SW 1271 (cell line): ENCODE measurements at regions not wholly inside any gene's neighbourhood (a gene's known extent, or its start where the extent isn't known, plus 50 kb on each side); places are given as distances from the start of the nearest gene placed in this dataset.

Experiments used
- DNase-seq, 2 experiments: peaks; one replicate each; lab custom pipeline; 2025; lab: John Stamatoyannopoulos, UW

DNA sequence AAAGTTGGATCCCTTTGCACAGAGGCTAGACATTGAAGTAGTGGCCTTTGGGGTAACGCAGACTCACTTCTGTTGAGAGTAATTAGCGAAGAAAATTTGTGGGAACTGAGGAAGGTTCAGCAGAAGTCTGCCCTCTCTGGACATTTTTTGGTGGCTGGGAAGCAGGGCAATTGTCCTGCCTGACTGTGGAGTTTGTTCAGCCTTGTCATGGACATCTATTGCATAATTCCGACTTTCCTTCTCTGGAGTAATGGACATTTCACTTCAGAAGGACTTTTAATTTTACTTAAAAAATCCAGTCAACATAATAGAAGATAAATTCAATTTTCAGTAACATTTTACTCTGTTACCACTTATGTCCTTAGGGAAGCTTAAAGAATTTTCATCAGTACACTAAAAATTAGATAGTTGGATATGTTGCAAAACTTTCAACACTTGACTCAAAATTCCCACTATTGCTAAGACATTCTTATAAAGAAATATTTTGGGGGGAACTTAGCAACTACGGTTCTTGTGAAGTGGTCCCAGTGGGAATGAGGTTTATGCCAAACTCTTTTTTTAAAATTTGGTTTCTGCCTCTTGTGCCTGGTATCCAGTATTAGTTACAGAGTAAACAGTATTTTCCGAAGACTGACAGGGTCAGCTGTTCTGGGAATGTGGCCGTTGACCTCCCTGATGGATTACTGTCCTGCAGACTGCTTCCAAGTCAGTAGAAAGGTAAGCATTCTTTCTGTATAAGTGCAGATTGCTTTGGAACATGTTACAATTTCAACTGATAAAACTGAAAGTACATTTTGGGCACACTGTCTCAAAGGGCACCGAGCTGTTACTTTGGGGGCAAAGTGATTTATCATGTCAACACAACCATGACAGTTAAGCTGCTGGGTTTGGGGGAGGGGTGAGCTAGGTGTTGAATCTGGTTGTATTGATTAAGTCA lies 100.6 kb upstream of the MLIP start:
- no peak for DNase-seq

DNA sequence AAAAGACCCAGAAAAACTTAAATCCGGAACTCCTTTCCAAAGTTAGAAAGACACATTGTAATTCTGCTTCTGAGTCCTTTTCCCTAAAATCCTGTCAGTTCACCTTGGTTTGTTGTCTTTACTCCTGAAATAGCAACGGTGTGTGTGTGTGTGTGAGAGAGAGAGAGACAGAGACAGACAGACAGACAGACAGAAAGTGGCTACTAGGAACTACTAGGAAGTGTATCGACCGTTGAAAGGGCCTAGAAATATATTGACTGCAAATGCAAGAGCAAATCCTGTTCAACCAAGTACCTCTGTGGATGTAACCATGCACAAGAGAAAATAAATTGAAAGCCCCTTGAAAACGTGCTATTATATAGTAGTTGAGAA lies 100.0 kb upstream of the MLIP start:
- DNase-seq: no peak

DNA sequence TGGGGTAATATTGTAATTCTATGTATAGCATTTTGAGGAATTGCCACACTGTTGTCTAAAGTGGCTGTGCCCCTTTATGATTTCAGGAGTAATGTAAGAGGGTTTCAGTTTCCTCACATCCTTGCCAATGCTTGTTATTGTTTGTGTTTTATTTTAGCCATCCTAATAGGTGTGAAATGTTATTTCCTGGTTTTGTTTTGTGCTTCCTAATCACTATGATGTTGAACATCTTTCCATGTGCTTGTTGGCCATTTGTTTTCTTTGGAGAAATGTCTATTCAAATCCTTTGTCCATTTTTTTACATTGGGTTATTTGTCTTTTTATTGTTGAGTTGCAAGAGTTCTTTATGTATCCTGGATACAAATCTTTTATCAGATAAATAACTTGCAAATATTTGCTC lies 97.3 kb upstream of the MLIP start:
- no peak for DNase-seq

DNA sequence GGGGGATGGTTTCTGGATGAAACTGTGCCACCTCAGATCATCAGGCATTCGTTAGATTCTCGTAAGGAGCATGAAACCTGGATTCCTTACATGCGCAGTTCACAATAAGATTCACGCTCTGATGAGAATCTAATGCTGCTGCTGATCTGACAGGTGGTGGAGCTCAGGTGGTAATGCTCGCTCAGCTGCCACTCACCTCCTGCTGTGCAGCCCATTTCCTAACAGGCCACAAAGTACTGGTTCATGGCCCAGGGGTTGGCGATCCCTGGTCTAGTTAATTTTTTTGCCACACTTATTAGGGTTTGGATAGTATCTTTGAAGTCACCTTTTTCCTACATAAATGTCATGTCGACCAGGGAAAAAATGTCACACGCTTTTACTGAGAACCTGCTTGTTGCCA lies 96.8 kb upstream of the MLIP start:
- no peak for DNase-seq

DNA sequence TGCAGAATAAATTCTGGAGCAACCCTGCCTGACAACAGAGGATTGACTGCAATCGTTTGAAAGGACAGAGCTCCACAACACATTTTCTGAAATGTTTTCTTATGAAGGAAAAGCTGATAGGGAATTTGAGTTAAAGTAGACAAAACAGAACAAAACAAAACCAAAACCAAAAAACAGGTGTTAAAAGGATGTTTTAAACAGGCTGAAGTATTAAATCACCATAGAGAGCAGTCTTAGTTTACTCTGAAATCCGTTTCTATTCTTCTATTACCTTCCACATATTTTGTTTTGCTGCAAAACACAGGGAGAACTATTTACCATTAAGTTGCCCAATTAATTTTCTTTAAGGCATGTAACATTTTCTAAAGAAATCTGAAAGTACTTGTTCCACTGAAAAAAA lies 93.4 kb upstream of the MLIP start:
- no peak for DNase-seq

DNA sequence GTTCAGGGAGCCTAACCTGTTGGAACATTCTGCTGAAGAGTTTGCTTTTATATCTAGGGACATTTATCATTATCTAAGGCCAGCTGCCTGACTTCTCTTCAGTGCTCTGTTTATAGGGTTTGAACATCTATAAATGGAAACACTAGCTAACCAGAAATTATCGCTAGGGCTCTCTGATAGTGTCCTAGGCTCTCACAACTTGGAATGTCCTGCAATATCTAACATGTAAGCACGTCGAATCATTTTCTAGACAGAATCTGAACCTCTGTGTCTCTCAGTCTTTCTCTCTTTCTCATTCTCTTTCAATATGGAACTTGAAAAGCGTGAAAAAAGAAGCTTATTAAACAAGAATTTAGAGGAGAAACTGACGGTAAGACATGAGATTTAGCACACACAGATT lies 92.5 kb upstream of the MLIP start:
- DNase-seq: no peak

DNA sequence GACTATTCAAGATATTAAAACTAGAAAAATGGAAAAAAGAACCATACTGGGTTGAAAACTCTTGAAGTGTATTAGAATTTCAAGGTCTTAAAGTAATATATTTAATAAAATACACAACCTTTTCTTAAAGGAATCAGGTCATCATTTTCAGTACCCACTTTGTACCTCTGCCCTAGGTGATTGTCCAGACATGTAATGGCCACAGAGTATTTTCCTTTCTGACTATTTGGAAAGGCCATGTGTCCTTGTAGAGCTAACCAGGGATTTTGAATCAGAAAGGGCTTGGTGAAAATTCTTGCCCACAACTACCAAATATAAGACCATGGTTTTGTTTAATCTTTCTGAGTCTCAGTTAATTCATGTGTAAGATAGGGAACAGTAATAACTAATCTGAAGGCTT lies 91.4 kb upstream of the MLIP start:
- no peak for DNase-seq

DNA sequence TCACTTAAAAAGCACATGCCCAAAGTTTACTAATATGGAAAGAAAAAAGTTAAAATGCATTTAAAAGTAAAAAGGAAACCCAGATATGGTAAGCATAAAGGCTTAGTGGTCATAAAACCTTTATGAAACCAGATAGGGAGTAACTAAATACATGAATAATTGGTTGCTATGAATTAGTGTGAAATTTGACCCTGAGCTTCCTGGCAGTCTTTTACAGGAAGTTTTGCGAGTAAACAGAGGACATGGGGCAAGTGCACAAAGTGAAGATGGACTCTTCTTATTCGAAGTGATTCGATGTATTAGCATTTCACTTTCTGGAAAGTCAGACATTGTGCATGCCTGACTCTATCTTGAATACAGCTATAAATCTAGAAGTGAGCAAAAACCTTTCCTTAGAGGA lies 90.9 kb upstream of the MLIP start:
- no peak for DNase-seq

DNA sequence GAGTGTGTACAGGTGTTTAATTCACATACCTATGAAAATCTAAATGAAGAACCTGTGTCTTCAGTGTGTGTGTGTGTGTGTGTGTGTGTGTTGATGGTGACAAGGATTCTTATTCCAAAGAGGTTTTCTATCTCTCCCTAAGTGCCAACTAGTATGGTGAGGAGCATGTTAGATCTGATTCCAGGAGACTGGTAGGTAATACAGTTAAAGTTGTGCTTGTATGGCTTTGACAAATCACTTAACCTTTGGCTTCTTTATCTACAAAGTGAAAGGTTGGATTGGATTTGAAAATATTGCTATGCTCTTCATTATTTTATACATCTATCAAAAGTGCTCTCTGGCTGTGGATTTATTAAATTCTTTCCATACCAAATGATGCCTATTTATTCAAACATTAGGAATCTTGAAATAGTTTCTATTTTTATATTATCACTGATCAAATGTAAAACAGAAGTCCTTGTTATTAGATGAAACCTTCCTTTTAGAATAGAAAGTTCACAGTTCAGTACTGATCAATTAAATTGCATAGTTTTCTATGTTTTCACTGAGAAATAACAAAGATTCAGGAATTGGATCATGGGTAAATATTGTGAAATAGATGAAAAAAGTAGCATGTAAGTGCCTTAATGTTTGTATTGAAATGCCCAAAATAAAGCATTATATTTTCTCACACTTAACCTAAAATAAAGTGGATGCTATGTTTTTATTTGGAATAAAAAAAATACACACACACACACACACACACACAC lies 84.4 kb upstream of the MLIP start:
- DNase-seq: no peak

DNA sequence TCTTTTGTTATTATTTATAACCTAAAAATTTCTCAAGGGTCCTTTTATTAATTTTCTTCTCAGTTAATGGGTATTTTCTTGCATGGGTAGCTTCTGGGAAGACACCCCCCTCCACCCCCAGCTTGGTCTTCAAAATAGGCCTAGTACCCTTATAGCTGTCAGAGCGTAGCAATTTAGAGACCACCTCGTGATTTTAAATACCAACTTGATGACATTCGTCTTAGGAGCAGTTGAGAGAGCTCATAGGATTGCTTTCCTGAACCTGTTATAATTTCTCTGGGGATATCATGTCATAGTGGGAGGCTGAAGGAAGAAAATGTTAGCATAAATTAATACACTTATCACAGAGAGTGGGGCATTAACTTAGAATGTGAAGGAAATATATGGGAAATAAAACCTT lies 83.1 kb upstream of the MLIP start:
- no peak for DNase-seq

DNA sequence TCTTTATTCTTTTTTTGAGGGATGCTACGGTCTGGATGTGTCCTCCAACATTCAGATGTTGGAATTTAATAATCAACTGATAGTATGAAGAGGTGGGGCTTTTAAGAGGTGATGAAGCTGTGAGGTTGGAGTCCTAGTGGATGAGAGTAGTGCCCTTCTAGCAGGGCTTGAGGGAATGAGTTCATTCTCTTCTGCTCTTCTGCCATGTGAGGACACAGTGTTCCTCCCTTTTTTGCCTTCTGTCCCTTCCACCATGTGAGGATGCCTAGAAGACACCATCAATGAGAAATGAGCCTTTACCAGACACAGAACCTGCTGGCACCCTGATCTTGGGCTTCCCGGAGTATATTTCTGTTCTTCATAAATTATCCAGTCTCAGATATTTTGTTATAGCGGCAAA lies 82.1 kb upstream of the MLIP start:
- DNase-seq: no peak

DNA sequence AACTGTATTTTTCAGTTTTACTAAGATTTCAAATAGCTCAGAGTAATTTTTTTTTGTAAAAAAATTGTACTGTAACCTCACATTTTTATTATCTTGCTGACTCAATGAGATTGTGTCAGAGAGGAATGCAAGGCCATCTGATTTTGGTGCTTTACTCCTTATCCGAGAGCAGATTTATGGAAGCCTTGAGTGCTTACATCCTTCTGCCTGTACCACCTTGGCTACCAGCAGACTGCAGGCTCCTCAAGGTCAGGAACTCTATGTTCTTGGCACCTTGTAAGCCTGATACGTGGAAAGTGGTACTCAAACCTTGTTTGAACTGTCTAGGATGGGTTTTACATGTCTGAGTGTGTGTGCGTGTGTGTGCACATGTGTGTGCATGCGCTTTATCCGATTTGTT lies 80.1 kb upstream of the MLIP start:
- no peak for DNase-seq

DNA sequence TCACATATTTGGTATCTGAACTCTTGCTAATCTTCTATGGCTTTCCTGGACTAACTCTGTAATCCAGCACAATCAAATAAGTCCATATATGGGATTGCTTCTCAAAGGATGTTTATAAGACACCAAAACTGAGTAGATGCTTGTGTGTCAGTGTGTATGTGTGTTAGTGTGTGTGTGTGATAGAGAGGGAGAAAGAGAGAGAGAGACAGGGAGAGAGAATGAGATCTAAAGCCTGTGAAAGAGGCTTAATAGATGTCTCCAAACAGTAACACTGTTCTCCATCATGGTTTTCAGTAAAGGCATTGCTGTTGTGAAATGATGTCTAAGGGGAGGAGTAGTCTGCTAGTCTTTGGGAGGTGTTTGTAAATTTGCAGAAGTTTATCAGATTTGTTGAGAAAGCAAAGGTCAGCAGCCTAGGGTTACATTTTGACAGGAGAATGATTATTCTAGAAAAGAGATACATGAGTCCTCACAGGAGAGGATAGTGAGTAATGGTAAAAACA lies 73.9 kb upstream of the MLIP start:
- no peak for DNase-seq

DNA sequence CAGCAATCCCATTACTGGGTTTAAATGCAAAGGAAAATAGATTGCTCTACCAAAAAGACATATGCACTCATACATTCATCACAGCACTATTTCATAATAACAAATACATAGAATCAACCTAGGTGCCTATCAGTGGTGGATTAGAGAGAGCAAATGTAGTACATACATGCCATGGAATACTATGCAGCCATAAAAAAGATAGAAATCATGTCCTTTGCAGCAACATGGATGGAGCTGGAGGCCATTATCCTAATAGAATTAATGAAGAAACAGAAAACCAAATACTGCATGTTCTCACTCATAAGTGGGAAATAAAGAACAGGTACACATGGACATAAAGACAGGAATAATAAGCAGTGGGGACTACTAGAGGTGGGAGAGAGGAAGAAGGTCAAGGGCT lies 70.7 kb upstream of the MLIP start:
- DNase-seq: no peak

DNA sequence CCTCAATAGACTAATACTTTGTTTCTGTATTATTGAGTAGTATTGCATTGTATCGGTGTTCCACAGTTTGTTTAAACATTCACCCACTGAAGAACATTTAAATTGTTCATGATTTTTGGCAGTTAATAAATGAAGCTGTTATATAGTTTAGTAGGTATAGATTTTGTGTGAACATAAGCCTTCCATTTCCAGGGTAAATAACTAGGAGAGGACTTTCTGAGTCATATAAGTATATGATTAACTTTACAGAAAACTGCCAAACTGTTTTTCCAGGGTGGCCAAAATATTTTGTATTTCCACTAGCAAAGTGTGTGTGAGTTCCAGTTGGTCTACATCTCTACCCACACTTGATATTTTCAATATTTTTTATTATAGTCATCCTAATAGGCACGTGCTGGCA lies 70.0 kb upstream of the MLIP start:
- DNase-seq: no peak

DNA sequence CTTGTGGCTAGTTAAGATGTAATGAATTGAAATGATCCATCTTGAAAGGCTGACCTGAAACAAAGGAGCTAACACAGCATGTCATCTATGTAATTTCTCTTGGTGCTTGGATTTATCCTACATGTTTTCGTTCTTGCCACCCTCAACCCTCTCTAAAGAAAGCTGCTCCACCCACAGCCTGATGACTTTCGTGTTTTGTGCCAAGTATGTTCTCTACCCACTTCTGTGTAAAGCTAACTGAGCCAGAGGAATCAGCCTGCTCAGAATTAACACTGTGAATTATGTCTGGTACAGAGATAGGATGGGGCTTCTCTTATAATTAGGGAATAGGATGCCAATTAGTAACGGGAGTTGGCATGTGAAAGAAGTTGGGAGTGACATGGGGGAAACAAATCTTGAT lies 67.9 kb upstream of the MLIP start:
- no peak for DNase-seq

DNA sequence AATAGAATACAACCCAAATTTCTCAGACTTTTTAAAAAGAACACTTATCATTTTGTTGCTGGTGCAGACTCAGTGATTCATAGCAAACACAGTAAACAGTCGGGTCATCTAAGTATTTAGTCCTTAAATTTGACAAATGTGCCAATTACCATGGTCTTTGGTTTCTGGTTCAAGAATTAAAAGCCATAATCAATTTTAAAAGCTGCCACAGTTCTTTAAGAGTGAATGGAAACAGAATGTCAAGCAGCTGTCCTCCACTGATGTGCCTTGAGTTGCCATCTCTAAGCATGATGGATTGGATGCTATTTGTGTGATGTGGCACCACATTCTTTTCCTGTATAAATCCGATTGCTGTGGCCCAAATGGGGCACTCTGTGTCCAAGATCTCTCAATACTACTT lies 67.2 kb upstream of the MLIP start:
- DNase-seq: no peak

DNA sequence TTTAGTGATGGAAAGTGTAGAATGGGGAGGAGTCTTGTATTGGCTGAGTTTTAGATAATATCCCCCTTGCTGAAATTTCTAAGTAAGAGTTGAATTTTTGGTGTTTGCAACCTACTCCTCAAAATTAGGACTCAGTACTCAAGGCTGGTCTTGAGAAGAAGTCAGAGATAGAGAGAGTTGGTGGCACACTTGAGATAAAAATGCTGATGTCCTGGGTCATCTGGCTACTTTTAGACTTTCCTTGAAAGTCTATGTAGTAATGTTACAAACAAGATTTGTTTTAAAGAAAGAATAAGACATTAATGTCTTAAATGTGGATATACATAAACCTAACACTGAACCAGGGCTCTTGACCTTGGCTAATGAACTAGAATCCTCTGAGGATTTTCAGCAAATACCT lies 62.5 kb upstream of the MLIP start:
- DNase-seq: no peak

DNA sequence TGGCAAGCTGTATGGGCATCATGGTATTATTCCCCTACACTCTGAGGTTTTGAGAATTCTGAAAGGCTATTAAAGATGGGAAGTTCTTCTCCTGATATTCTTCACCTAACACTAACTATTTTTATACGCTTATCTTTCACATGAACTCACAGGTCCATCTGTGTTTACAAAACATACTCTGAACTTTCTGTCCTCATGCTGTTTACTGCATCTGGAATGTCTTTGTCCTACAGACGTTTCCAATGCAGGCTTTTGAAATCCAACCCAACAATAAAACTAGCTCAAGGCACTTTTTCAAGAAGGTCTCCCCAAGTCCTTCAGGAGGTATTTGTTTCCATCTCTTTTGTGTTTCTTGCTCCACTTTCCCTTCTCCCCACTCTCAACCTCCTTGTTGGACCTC lies 60.5 kb upstream of the MLIP start:
- DNase-seq: no peak

DNA sequence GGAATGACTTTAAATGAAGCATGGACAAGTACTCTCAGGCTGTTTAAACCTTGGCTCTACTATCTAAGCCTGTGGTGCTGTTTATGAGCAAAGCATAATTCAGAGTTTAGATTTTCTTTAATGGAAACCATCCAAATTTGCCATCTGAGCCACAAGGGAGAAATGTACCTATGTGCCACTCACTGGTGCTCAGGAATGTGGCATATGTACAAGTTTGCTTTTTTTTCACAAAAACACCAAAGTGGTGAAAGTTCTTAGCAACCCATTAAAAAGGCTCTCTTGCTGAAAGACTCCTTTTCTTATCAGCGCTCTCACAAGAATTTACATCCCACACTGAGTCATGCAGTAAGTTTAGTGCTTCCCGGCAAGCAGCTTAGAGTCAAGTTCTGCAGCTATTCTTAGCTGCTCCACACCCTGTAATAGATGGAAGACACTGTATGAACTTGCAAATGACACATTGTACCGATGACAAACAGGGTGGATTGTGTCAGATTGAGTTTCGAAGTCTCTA lies 57.3 kb upstream of the MLIP start:
- DNase-seq: peak in 1 of 2 experiments; percentile 53

DNA sequence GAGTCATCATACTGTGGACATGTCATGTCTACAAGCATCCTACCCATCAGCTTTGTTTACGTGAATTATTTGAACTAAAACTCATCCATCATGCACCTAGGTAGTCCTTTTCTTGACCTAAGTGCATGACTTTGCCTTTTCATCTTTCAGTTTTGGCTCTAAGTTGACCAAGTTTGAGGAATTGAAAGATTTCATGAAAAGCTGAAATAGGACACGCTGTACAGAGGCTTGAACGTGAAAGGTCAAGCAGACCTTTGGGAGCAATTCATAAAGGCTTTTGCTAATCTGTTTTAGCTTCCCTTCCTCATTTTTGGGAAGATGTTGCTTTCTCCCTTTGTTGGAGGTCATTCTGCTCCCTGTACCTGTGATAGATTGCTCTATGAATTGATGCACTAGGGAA lies 55.1 kb upstream of the MLIP start:
- DNase-seq: no peak

DNA sequence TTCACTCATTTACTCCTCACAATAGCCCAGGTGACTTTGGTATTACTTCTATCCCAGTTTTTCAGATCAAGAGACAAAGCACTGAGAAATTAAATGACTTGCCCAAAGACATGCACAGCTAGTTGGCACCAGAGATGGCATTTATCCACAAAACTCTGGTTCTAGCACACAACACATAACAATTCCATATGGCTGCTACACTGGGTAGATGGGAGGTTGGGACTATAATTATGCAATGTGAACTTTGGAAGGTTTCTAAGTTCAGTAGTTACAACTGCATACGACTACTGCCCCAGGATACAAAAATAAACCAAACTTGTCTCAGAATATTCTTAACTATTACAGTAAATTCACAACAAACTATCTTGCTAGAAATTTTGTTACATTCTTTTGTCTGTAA lies 54.2 kb upstream of the MLIP start:
- DNase-seq: no peak

DNA sequence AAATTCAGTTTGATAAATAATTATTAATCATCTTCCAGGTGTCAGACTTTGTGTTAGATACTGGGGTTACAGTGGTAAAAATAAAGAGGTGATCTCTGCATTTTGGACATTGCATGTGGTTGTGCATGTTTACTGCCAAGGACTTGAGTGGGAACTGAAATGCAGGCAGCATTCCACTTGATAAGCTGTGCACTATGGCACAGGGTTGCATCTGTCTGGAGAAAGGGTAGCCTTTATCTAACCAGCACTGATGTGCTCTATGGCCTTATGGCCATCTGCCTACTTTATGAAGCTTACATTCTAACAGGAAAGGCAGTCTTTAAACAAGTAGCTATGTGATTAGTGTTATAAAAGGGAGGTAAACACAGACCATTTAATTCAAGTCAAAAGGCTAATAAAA lies 53.0 kb upstream of the MLIP start:
- no peak for DNase-seq
